K562 (cell line): ENCODE measurements at regions not wholly inside any gene's neighbourhood (a gene's known extent, or its start where the extent isn't known, plus 50 kb on each side); places are given as distances from the start of the nearest gene placed in this dataset.

Source experiments
- BMI1 ChIP-seq: fragments of 150-350 bp; IDR thresholded peaks from 2 replicates; pipeline ENCODE4 v1.6.1; 2014; ENCODE audit warnings: low read length
- CC2D1A ChIP-seq: fragments of 450-650 bp; IDR thresholded peaks from 2 replicates; pipeline ENCODE4 v1.6.1; 2017; ENCODE audit warnings: mild to moderate bottlenecking
- CEBPZ ChIP-seq: fragments of 150-350 bp; IDR thresholded peaks from 2 replicates; pipeline ENCODE4 v1.6.1; 2014; ENCODE audit warnings: low read depth, mild to moderate bottlenecking, low read length, borderline replicate concordance
- DPF2 ChIP-seq: fragments of 450-650 bp; IDR thresholded peaks from 2 replicates; pipeline ENCODE4 v1.6.1; 2016
- ESRRB ChIP-seq: fragments of 250-450 bp; sonication (Bioruptor Pico); IDR thresholded peaks from 2 replicates; pipeline ENCODE4 v1.5.0; 2020; ENCODE audit warnings: mild to moderate bottlenecking, moderate library complexity, borderline replicate concordance
- FUS ChIP-seq: fragments of 200-400 bp; formaldehyde crosslinking; optimal IDR thresholded peaks from 2 replicates; pipeline ENCODE3; 2017; ENCODE audit warnings: low read depth, low read length
- GABPA ChIP-seq: fragments of 200-800 bp; sonication (Bioruptor generic); conservative IDR thresholded peaks from 2 replicates; pipeline ENCODE4 v1.6.1; 2016; ENCODE audit warnings: low read depth, missing genetic modification characterization, missing compliant biosample characterization
- HNRNPUL1 ChIP-seq: fragments of 200-400 bp; formaldehyde crosslinking; IDR thresholded peaks from 2 replicates; pipeline ENCODE4 v1.6.1; 2017; ENCODE audit warnings: low read length
- LCOR ChIP-seq: sonication (generic); formaldehyde crosslinking; IDR thresholded peaks from 2 replicates; pipeline ENCODE4 v1.8.0; 2022; ENCODE audit warnings: mild to moderate bottlenecking, missing genetic modification reagents
- MAFF ChIP-seq: IDR thresholded peaks from 2 replicates; pipeline ENCODE4 v1.6.1; 2012; ENCODE audit warnings: low read length, improper control_type of control experiment
- MAFG ChIP-seq: fragments of 450-650 bp; conservative IDR thresholded peaks from 2 replicates; pipeline ENCODE4 v1.6.1; 2016; ENCODE audit warnings: missing genetic modification characterization, missing compliant biosample characterization
- MTA3 ChIP-seq: fragments of 450-650 bp; formaldehyde crosslinking; IDR thresholded peaks from 2 replicates; pipeline ENCODE4 v1.6.1; 2017; ENCODE audit warnings: mild to moderate bottlenecking, borderline replicate concordance
- MXD1 ChIP-seq: fragments of 250-450 bp; sonication (Bioruptor Pico); IDR thresholded peaks from 2 replicates; pipeline ENCODE4 v1.8.0; 2021; ENCODE audit warnings: borderline replicate concordance, mild to moderate bottlenecking, moderate library complexity; ENCODE audit not compliant: poor library complexity, severe bottlenecking
- NEUROD1 ChIP-seq: fragments of 150-350 bp; IDR thresholded peaks from 2 replicates; pipeline ENCODE4 v1.6.1; 2014; ENCODE audit warnings: borderline replicate concordance, low read length, low read depth; ENCODE audit not compliant: partially characterized antibody
- NR2C2 ChIP-seq, 2 experiments: fragments of 200-800 bp in 1 of 2; sonication (Bioruptor generic) in 1 of 2; sonication (generic) in 1 of 2; formaldehyde crosslinking in 1 of 2; IDR thresholded peaks; 2 replicates each; pipeline versions ENCODE4 v1.6.1 to v1.8.0; 2016 to 2022; ENCODE audit warnings: mild to moderate bottlenecking in 1 of 2, missing compliant biosample characterization in 1 of 2, missing genetic modification characterization in 1 of 2, missing genetic modification reagents in 1 of 2
- POLR2AphosphoS5 ChIP-seq: IDR thresholded peaks from 2 replicates; pipeline ENCODE4 v1.6.1; 2011; ENCODE audit warnings: mild to moderate bottlenecking, low read depth, low read length, moderate library complexity; ENCODE audit not compliant: control insufficient read depth, insufficient read depth
- RBM25 ChIP-seq: fragments of 200-400 bp; formaldehyde crosslinking; IDR thresholded peaks from 2 replicates; pipeline ENCODE4 v1.6.1; 2018; ENCODE audit warnings: low read length, low read depth, moderate library complexity; ENCODE audit not compliant: severe bottlenecking
- SAFB2 ChIP-seq: fragments of 200-400 bp; formaldehyde crosslinking; IDR thresholded peaks from 2 replicates; pipeline ENCODE4 v1.6.1; 2018; ENCODE audit warnings: borderline replicate concordance, low read length, low read depth, moderate library complexity; ENCODE audit not compliant: severe bottlenecking
- SMARCA5 ChIP-seq: fragments of 450-650 bp; IDR thresholded peaks from 2 replicates; pipeline ENCODE4 v1.6.1; 2016
- SOX6 ChIP-seq: fragments of 450-650 bp; IDR thresholded peaks from 2 replicates; pipeline ENCODE4 v1.6.1; 2014; ENCODE audit warnings: mild to moderate bottlenecking
- SRSF9 ChIP-seq: fragments of 200-400 bp; formaldehyde crosslinking; IDR thresholded peaks from 2 replicates; pipeline ENCODE4 v1.6.1; 2017; ENCODE audit warnings: low read depth, low read length, borderline replicate concordance
- TARDBP ChIP-seq: fragments of 450-650 bp; IDR thresholded peaks from 2 replicates; pipeline ENCODE4 v1.6.1; 2016
- TEAD4 ChIP-seq, 2 experiments: sonication (generic) in 1 of 2; formaldehyde crosslinking in 1 of 2; IDR thresholded peaks; 2 replicates each; pipeline versions ENCODE4 v1.6.1 to v1.8.0; 2012 to 2022; ENCODE audit warnings: borderline replicate concordance in 1 of 2, inconsistent platforms in 1 of 2, low read length in 1 of 2, mild to moderate bottlenecking in 1 of 2, missing genetic modification reagents in 1 of 2
- XRCC4 ChIP-seq: IDR thresholded peaks from one replicate; pipeline ENCODE4 v1.6.1; 2011; ENCODE audit not compliant: insufficient read depth, insufficient read length; ENCODE audit errors: extremely low read depth
- YBX1 ChIP-seq: fragments of 450-650 bp; IDR thresholded peaks from 2 replicates; pipeline ENCODE4 v1.7.1; 2016; ENCODE audit warnings: mild to moderate bottlenecking
- ZKSCAN1 ChIP-seq: fragments of 150-350 bp; IDR thresholded peaks from 2 replicates; pipeline ENCODE4 v1.6.1; 2016; ENCODE audit warnings: low read depth, low read length
- ZNF354B ChIP-seq: fragments of 250-450 bp; sonication (Bioruptor Pico); IDR thresholded peaks from 2 replicates; pipeline ENCODE4 v1.4.0; 2020
- ZNF785 ChIP-seq: fragments of 250-450 bp; sonication (Bioruptor Pico); IDR thresholded peaks from 2 replicates; pipeline ENCODE4 v1.4.0; 2020; ENCODE audit warnings: mild to moderate bottlenecking

GRCh38 chr2:216315802-216316603 lies 56.3 kb downstream of the MARCHF4 start (continued):
- TF ChIP-seq MXD1: no peak
- no peak for TF ChIP-seq SRSF9
- TF ChIP-seq CEBPZ: no peak
- no peak for TF ChIP-seq RBM25
- no peak for TF ChIP-seq NEUROD1
- TF ChIP-seq ZNF354B: no peak
- TF ChIP-seq TARDBP: no peak
- TF ChIP-seq GABPA: 0 out of 2 replicates have a peak, but pooled peaks have one; percentile 12
- TF ChIP-seq ZNF785: no peak
- no peak for TF ChIP-seq NR2C2 (CRISPR knock-in tag; IDR thresholded peaks at IDR 0.05)
- TF ChIP-seq NR2C2 (tag; IDR thresholded peaks at IDR 0.05): peak; percentile 48; the same call in 1 of the 2 replicates
- no peak for TF ChIP-seq BMI1
- no peak for TF ChIP-seq CC2D1A
- TF ChIP-seq TEAD4 (IDR thresholded peaks at IDR 0.05; ENCODE audit: low read length): no peak
- TF ChIP-seq TEAD4 (CRISPR knock-in tag; IDR thresholded peaks at IDR 0.05; ENCODE audit: borderline replicate concordance): no peak
- no peak for TF ChIP-seq FUS
- TF ChIP-seq MTA3: no peak
- TF ChIP-seq LCOR (CRISPR knock-in tag): no peak
- TF ChIP-seq HNRNPUL1: no peak
- no peak for TF ChIP-seq SOX6
- no peak for TF ChIP-seq XRCC4
- TF ChIP-seq SMARCA5: no peak
- peak; percentile 83 for TF ChIP-seq MAFG (tag)
- TF ChIP-seq YBX1: no peak
- no peak for TF ChIP-seq POLR2AphosphoS5
- no peak for TF ChIP-seq ZKSCAN1
- TF ChIP-seq MAFF: peak; percentile 56
- TF ChIP-seq ESRRB: no peak
- no peak for TF ChIP-seq DPF2
- no peak for TF ChIP-seq SAFB2
